ENCODE measurements at regions not wholly inside any gene's neighbourhood (a gene's known extent, or its start where the extent isn't known, plus 50 kb on each side); places are given as distances from the start of the nearest gene placed in this dataset.
A peak's percentile ranks its signal among the peaks of the same experiment; 100 is the strongest.

DNA sequence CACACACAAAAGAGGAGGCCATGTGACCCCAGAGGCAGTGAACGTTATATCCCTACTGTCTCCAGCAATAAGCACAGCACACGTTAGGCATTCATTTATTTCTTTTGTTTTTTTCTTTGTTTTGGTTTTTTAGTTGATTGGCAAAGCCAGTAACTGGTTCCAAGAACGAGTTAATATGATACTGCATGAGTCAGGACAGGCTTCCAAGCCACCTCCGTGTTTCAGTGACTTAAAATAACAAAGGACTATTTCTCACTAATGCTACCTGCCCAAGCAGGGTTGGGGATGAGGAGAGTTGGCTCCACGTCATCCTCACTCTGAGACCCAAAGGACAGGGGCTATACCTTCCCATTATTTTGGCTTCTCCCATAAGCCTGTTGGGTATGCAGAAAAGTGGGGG is 130.5 kb downstream of the ST8SIA2 start:
- H3K9me3 ChIP-seq = no peaks in the 10 kb centered on the region
- no peaks in the 10 kb centered on the region for H3K27me3 ChIP-seq
- 62 to 71% (median 64%) methylated on average over 5 of the region's 5 CpGs for WGBS, 5 donors
- DNase-seq = no peak
- intact Hi-C loops (cut with DNase I; ENCODE audit: low total_unique reads) = loop anchor here (10.0 kb wide), 1 partner anchor 161 kb away; no protein-coding TSS in a partner anchor
- no peak overlapping the region for H3K27ac ChIP-seq
- H3K4me3 ChIP-seq = no peak overlapping the region
- H3K36me3 ChIP-seq = no peaks in the 10 kb centered on the region
- peaks cover 0 to 17% (median 11%) of the 10 kb centered on the region in 4 donors for H3K4me1 ChIP-seq
- no peak for TF ChIP-seq EP300 (IDR thresholded peaks at IDR 0.05)
- TF ChIP-seq, protein P1, sequence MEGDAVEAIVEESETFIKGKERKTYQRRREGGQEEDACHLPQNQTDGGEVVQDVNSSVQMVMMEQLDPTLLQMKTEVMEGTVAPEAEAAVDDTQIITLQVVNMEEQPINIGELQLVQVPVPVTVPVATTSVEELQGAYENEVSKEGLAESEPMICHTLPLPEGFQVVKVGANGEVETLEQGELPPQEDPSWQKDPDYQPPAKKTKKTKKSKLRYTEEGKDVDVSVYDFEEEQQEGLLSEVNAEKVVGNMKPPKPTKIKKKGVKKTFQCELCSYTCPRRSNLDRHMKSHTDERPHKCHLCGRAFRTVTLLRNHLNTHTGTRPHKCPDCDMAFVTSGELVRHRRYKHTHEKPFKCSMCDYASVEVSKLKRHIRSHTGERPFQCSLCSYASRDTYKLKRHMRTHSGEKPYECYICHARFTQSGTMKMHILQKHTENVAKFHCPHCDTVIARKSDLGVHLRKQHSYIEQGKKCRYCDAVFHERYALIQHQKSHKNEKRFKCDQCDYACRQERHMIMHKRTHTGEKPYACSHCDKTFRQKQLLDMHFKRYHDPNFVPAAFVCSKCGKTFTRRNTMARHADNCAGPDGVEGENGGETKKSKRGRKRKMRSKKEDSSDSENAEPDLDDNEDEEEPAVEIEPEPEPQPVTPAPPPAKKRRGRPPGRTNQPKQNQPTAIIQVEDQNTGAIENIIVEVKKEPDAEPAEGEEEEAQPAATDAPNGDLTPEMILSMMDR (IDR thresholded peaks at IDR 0.05) = no peak
- TF ChIP-seq POLR2AphosphoS5 (IDR thresholded peaks at IDR 0.05) = no peak
- no peak for TF ChIP-seq POLR2A (IDR thresholded peaks at IDR 0.05)

DNA sequence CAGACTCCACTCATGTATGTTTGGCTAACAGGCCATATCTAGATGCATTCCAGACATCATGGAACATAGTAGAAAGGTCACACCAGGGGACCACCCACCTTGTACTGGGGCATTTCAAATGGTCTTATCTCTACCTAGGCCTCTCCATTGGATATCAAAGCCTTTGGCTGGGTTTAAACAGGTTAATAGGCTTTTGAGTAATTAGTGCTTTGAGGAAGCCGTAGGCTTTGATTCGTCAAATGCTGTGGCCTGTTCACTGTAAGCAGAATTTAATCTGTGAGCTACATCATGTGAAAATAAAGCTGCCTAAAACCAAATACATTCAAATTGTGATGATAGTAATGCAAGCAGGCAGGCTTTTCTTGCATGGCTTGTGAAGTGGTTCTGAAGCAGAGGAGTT is 129.5 kb downstream of the ST8SIA2 start:
- Histone ChIP-seq H3K36me3 (no peaks in the 10 kb centered on the region), H3K4me1 (peaks cover 0 to 17% (median 11%) of the 10 kb centered on the region in 4 donors), H3K27me3 (no peaks in the 10 kb centered on the region), H3K9me3 (no peaks in the 10 kb centered on the region), H3K4me3 (no peak overlapping the region), H3K27ac (no peak overlapping the region)
- TF ChIP-seq, protein P1 (IDR thresholded peaks at IDR 0.05) = no peak
- TF ChIP-seq POLR2AphosphoS5 (IDR thresholded peaks at IDR 0.05) = no peak
- no peak for TF ChIP-seq POLR2A (IDR thresholded peaks at IDR 0.05)
- no peak for TF ChIP-seq EP300 (IDR thresholded peaks at IDR 0.05)
- DNase-seq = no peak
- 45 to 89% (median 68%) methylated on average over 2 of the region's 2 CpGs for WGBS, 5 donors
- intact Hi-C loops (cut with DNase I; ENCODE audit: low total_unique reads) = loop anchor here (10.0 kb wide), 1 partner anchor 162 kb away; no protein-coding TSS in a partner anchor

DNA sequence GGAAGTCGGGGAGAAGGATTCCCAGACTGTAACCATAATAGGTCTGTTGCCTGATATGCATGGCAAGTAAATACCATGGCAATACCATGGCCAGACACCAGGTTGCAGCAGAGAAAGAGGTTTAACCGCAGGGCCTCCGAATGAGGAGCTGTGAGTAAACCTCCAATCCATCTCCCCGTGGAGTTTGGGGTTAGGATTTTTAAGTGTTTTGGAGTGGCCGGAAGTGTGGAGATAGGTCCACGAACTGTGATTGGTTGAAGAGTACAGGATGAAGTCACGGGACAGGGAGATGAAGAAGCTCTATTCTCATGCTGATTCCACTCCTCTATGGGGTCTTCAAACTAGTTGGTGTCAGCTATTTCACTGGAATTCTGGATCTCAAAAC is 127.9 kb downstream of the ST8SIA2 start:
- 2 to 8% (median 4%) methylated on average over 7 of the region's 7 CpGs for WGBS, 5 donors

DNA sequence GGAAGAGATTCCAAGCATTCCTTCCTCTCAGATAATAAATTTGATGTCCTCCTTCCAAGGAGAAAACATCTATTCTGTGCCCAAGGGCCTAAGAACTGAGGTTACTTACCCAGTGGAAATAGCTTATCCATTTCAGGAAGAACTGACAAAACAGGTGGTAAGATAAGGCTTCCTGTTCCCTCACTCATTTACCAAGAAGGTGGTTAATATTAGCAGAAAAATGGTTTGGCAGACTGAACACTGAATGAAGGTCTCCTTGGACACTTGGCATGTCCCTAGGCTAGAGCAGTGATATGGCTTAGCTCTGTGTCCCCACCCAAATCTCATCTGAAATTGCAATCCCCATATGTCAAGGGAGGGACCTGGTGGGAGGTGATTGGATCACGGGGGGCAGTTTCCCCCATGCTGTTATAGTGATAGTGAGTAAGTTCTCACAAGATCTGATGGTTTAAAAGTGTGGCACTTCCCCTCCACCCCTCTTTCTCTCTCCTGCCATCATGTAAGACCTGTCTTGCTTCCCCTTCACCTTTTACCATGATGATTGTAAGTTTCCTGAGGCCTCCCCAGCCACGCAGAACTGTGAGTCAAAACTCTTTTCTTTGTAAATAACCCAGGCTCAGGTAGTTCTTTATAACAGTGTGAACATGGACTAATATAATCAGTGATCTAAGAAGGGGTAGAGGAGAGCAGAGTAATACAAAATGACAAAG is 127.4 kb downstream of the ST8SIA2 start:
- Histone ChIP-seq H3K4me3 (no peak overlapping the region), H3K27ac (no peak overlapping the region), H3K9me3 (no peaks in the 10 kb centered on the region), H3K4me1 (peaks cover 0 to 9% (median 4%) of the 10 kb centered on the region in 4 donors), H3K27me3 (no peaks in the 10 kb centered on the region), H3K36me3 (no peaks in the 10 kb centered on the region)
- no peak for DNase-seq
- intact Hi-C loops (cut with DNase I; ENCODE audit: low total_unique reads) = loop anchor here (10.0 kb wide), 1 partner anchor 164 kb away; no protein-coding TSS in a partner anchor
- no peak for TF ChIP-seq EP300 (IDR thresholded peaks at IDR 0.05)
- TF ChIP-seq, protein P1 (IDR thresholded peaks at IDR 0.05) = no peak
- TF ChIP-seq POLR2AphosphoS5 (IDR thresholded peaks at IDR 0.05) = no peak
- no peak for TF ChIP-seq POLR2A (IDR thresholded peaks at IDR 0.05)
- 86 to 97% (median 91%) methylated on average over 2 of the region's 2 CpGs for WGBS, 5 donors

More for the DNA sequence above, 127.9 kb downstream of the ST8SIA2 start:
- TF ChIP-seq POLR2A (IDR thresholded peaks at IDR 0.05) = no peak
- no peak for TF ChIP-seq EP300 (IDR thresholded peaks at IDR 0.05)
- peak in 2 of 3 donors; percentile 47 to 70 for TF ChIP-seq POLR2AphosphoS5 (IDR thresholded peaks at IDR 0.05)
- TF ChIP-seq, protein P1 (IDR thresholded peaks at IDR 0.05) = peak in 5 of 7 experiments; percentile 63 to 98 (median 80)
- Histone ChIP-seq H3K36me3 (no peaks in the 10 kb centered on the region), H3K27ac (no peak overlapping the region), H3K4me1 (peaks cover 0 to 9% (median 4%) of the 10 kb centered on the region in 4 donors), H3K9me3 (no peaks in the 10 kb centered on the region), H3K4me3 (no peak overlapping the region), H3K27me3 (no peaks in the 10 kb centered on the region)
- DNase-seq = peak; percentile 85 to 93
- intact Hi-C loops (cut with DNase I; ENCODE audit: low total_unique reads) = loop anchor here (10.0 kb wide), 1 partner anchor 163 kb away; no protein-coding TSS in a partner anchor
